H1 (cell line): ENCODE measurements at regions not wholly inside any gene's neighbourhood (a gene's known extent, or its start where the extent isn't known, plus 50 kb on each side); places are given as distances from the start of the nearest gene placed in this dataset.

Experiments used
- CTCF ChIA-PET: fragments of 300-600 bp; sonication (Branson Sonifier 250); formaldehyde crosslinking; loops from one replicate; lab custom pipeline; 2021; ENCODE audit not compliant: partially characterized antibody; lab: Charles Lee
- POLR2A ChIA-PET: fragments of 300-600 bp; sonication (Branson Sonifier 250); formaldehyde crosslinking; loops from one replicate; lab custom pipeline; 2021; ENCODE audit warnings: inconsistent platforms; ENCODE audit not compliant: partially characterized antibody; lab: Charles Lee
- DNase-seq, 2 experiments: peaks; one replicate each; pipeline versions ENCODE4 v3.0.0 to v3.0.0-alpha.2; 2010 to 2022; ENCODE audit warnings: low spot score in 2 of 2, low read depth in 1 of 2, mixed read lengths in 1 of 2
- FAIRE-seq: peaks from 2 replicates; lab custom pipeline; 2011; peaks lifted over from hg19 to GRCh38; lab: Jason Lieb, UNC
- H2AFZ ChIP-seq: 2 replicates; pipeline ENCODE4 v1.8.1; 2012; ENCODE audit warnings: low read length, inconsistent platforms
- H2AK5ac ChIP-seq: 2 replicates; pipeline ENCODE4 v1.6.1; 2013; ENCODE audit warnings: low read depth, low read length
- H2BK120ac ChIP-seq: replicated peaks from 2 replicates; pipeline ENCODE3; 2013; ENCODE audit warnings: low read depth, low read length, inconsistent platforms
- H2BK12ac ChIP-seq: 2 replicates; pipeline ENCODE4 v1.6.1; 2013; ENCODE audit warnings: low read depth, low read length
- H2BK15ac ChIP-seq: 2 replicates; pipeline ENCODE4 v1.6.1; 2013; ENCODE audit warnings: low read length
- H2BK20ac ChIP-seq: 2 replicates; pipeline ENCODE4 v1.6.1; 2013; ENCODE audit warnings: low read length
- H2BK5ac ChIP-seq: 2 replicates; pipeline ENCODE4 v1.6.1; 2013; ENCODE audit warnings: low read depth, low read length
- H3K14ac ChIP-seq: 2 replicates; pipeline ENCODE4 v1.6.1; 2013; ENCODE audit warnings: inconsistent platforms; ENCODE audit not compliant: insufficient read length
- H3K18ac ChIP-seq: 2 replicates; pipeline ENCODE4 v1.6.1; 2013; ENCODE audit warnings: low read length; ENCODE audit errors: extremely low read depth
- H3K23ac ChIP-seq: 2 replicates; pipeline ENCODE4 v1.6.1; 2013; ENCODE audit warnings: inconsistent platforms; ENCODE audit not compliant: insufficient read length
- H3K23me2 ChIP-seq: 2 replicates; pipeline ENCODE4 v1.6.1; 2013; ENCODE audit warnings: low read depth, low read length
- H3K27ac ChIP-seq: 2 replicates; pipeline ENCODE4 v1.6.1; 2011; ENCODE audit warnings: low read depth, low read length, inconsistent platforms
- H3K27me3 ChIP-seq, 4 experiments: replicated peaks in 1 of 4; 1 replicate in 1 of 4; 2 replicates in 3 of 4; pipeline versions ENCODE4 v1.6.1 to v1.8.1; 2011 to 2013; ENCODE audit warnings: low read length in 3 of 4, mild to moderate bottlenecking in 3 of 4, inconsistent platforms in 2 of 4, mixed read lengths in 2 of 4, moderate library complexity in 1 of 4; ENCODE audit not compliant: control insufficient read depth in 3 of 4, insufficient read depth in 3 of 4; ENCODE audit errors: extremely low read depth in 1 of 4
- H3K36me3 ChIP-seq, 4 experiments: 2 replicates each; pipeline versions ENCODE4 v1.6.1 to v1.8.1; 2011 to 2013; ENCODE audit warnings: mild to moderate bottlenecking in 4 of 4, low read length in 3 of 4, moderate library complexity in 2 of 4, control low read depth in 1 of 4, inconsistent platforms in 1 of 4; ENCODE audit not compliant: insufficient read depth in 4 of 4, control insufficient read depth in 2 of 4
- H3K4ac ChIP-seq: replicated peaks from 2 replicates; pipeline ENCODE3; 2013; ENCODE audit warnings: low read length, low read depth, mixed read lengths, inconsistent platforms; ENCODE audit not compliant: insufficient read length
- H3K4me1 ChIP-seq, 4 experiments: replicated peaks in 1 of 4; 1 replicate in 1 of 4; 2 replicates in 3 of 4; pipeline versions ENCODE4 v1.6.1 to v1.8.1; 2011 to 2013; ENCODE audit warnings: low read length in 3 of 4, inconsistent platforms in 2 of 4, mixed read lengths in 1 of 4; ENCODE audit not compliant: insufficient read depth in 4 of 4, control insufficient read depth in 3 of 4
- H3K4me2 ChIP-seq, 2 experiments: 2 replicates each; pipeline versions ENCODE4 v1.6.1 to v1.8.1; 2011 to 2013; ENCODE audit warnings: low read depth in 2 of 2, low read length in 2 of 2, control low read depth in 1 of 2, inconsistent platforms in 1 of 2, mild to moderate bottlenecking in 1 of 2; ENCODE audit not compliant: insufficient read depth in 1 of 2
- H3K4me3 ChIP-seq, 4 experiments: fragments of 200-600, 300-600 bp in 1 of 4; sonication (generic), shearing (Covaris generic), sonication (Bioruptor Twin) in 1 of 4; 2 replicates each; pipeline versions ENCODE4 v1.5.1 to v1.8.1; 2011 to 2016; ENCODE audit warnings: low read length in 4 of 4, low read depth in 3 of 4, control low read depth in 2 of 4, inconsistent platforms in 2 of 4, mild to moderate bottlenecking in 2 of 4, mixed read lengths in 1 of 4, moderate library complexity in 1 of 4; ENCODE audit not compliant: insufficient read depth in 2 of 4; ENCODE audit errors: extremely low read depth in 1 of 4
- H3K56ac ChIP-seq: replicated peaks from 2 replicates; pipeline ENCODE3; 2013; ENCODE audit warnings: low read depth, mild to moderate bottlenecking, mixed read lengths, low read length, inconsistent platforms; ENCODE audit not compliant: insufficient read length
- H3K79me1 ChIP-seq: 2 replicates; pipeline ENCODE4 v1.6.1; 2013; ENCODE audit warnings: low read depth, low read length, control low read depth
- H3K79me2 ChIP-seq, 2 experiments: 2 replicates each; pipeline versions ENCODE4 v1.6.1 to v1.8.1; 2012 to 2013; ENCODE audit warnings: low read length in 2 of 2, mild to moderate bottlenecking in 2 of 2, inconsistent platforms in 1 of 2; ENCODE audit not compliant: insufficient read depth in 2 of 2, control insufficient read depth in 1 of 2
- H3K9ac ChIP-seq, 4 experiments: replicated peaks in 1 of 4; 1 replicate in 1 of 4; 2 replicates in 3 of 4; pipeline versions ENCODE4 v1.6.1 to v1.8.1; 2011 to 2013; ENCODE audit warnings: low read depth in 3 of 4, low read length in 3 of 4, control low read depth in 2 of 4, mild to moderate bottlenecking in 2 of 4, moderate library complexity in 2 of 4, inconsistent platforms in 1 of 4; ENCODE audit errors: extremely low read depth in 1 of 4
- H3K9me3 ChIP-seq, 2 experiments: 2 replicates each; pipeline versions ENCODE4 v1.6.1 to v1.8.1; 2012 to 2013; ENCODE audit warnings: mild to moderate bottlenecking in 2 of 2, moderate library complexity in 2 of 2, control low read depth in 1 of 2, inconsistent platforms in 1 of 2, low read depth in 1 of 2, low read length in 1 of 2, mixed read lengths in 1 of 2; ENCODE audit not compliant: insufficient read depth in 2 of 2
- H4K20me1 ChIP-seq, 2 experiments: replicated peaks in 1 of 2; 2 replicates each; pipeline versions ENCODE3 to v1.8.1; 2011 to 2013; ENCODE audit warnings: inconsistent platforms in 2 of 2, low read length in 2 of 2, mild to moderate bottlenecking in 1 of 2; ENCODE audit not compliant: insufficient read depth in 2 of 2, control insufficient read depth in 1 of 2
- H4K5ac ChIP-seq: 2 replicates; pipeline ENCODE4 v1.6.1; 2013; ENCODE audit warnings: low read length, low read depth, mixed read lengths, inconsistent platforms; ENCODE audit not compliant: insufficient read length
- H4K8ac ChIP-seq: 2 replicates; pipeline ENCODE4 v1.8.0; 2013; ENCODE audit warnings: mild to moderate bottlenecking, moderate library complexity, low read length, inconsistent platforms; ENCODE audit not compliant: insufficient read depth; ENCODE audit errors: extremely low read depth
- H4K91ac ChIP-seq: replicated peaks from 2 replicates; pipeline ENCODE3; 2013; ENCODE audit warnings: low read length, mixed read lengths, inconsistent platforms; ENCODE audit not compliant: insufficient read length
- E2F6 ChIP-seq: IDR thresholded peaks from 2 replicates; pipeline ENCODE4 v1.6.1; 2012; ENCODE audit warnings: inconsistent platforms
- WGBS, 2 experiments: shearing (Covaris generic) in 1 of 2; methylation state at CpG; one replicate each; pipeline versions ENCODE4 v1.1.6 to v1.1.7; 2013 to 2015; ENCODE audit warnings: low lambda C conversion rate in 2 of 2, mixed read lengths in 2 of 2, inconsistent platforms in 1 of 2, low coverage in 1 of 2, missing lambda C conversion rate in 1 of 2; ENCODE audit not compliant: insufficient replicate concordance in 2 of 2, insufficient coverage in 1 of 2, insufficient read length in 1 of 2; ENCODE audit errors: extremely low coverage in 1 of 2, missing lambda C conversion rate in 1 of 2; 5-methylcytosine and 5-hydroxymethylcytosine counted together

DNA sequence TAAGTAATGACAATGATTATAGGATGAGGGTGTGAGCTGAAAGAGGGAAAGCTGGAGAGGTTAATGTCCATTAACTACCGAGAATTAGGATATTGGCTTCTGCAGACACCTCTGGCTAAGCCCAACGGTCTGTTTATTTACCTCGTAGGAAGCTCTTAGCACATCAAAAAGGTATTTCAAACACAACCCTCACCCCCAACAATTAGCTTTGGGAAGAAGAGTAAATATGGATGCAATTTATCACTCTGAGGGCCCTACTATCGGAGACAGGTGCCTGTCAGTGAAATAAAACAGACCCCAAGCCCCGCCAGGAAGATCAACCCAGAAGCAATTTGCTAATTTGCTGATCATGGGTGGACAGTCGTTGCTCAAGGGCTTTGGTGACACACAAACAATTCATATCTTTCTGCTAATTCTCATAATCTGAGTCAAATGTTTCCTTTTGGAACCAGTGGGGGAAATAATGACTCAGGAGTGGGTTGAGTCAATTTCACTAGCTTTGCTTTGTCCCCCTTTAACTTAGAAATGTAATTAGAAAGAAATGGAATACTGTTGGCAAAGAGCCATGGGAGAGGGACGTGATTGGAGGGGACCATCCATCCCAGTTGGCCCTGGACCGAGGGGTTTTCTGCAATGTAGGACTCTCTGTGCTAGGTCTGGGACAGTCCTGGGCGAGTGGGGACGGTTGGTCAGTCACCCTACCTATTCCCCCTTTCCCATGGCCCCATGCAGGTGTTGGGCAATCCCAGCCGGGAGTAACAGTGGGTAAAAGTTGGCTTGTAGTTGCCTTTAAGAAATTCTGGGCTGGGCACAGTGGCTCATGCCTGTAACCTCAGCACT is 99.1 kb upstream of the MED13L start:
- Histone ChIP-seq H2BK12ac (no peak overlapping the region), H3K79me2 (peaks cover 0 to 7% of the 10 kb centered on the region in 2 experiments; a peak in 2 of 4 replicates), H3K4me1 (peaks cover 0 to 13% (median 8%) of the 10 kb centered on the region in 4 experiments; a peak in 6 of 7 replicates), H2BK5ac (no peak overlapping the region), H3K18ac (no peak overlapping the region; the same call in 1 of the 2 replicates), H3K4me2 (peak overlapping the region in 1 of 2 experiments; percentile 62; a peak in 2 of 4 replicates), H4K5ac (no peak overlapping the region), H3K23me2 (peaks cover 14% of the 10 kb centered on the region), H2BK20ac (no peak overlapping the region), H3K56ac (no peak overlapping the region), H3K27ac (no peak overlapping the region), H3K9ac (no peak overlapping the region), H3K9me3 (peaks cover 0 to 7% of the 10 kb centered on the region in 2 experiments; a peak in 1 of 4 replicates), H4K20me1 (peaks cover 0 to 12% of the 10 kb centered on the region in 2 experiments), H4K8ac (no peak overlapping the region), H2BK120ac (no peak overlapping the region), H4K91ac (no peak overlapping the region), H2AFZ (no peak overlapping the region), H3K79me1 (no peaks in the 10 kb centered on the region), H3K4me3 (no peak overlapping the region), H3K14ac (no peak overlapping the region), H2BK15ac (no peak overlapping the region), H3K27me3 (peaks cover 0 to 2% (median 0%) of the 10 kb centered on the region in 4 experiments; a peak in 3 of 7 replicates), H2AK5ac (no peak overlapping the region), H3K36me3 (peaks cover 0 to 5% (median 0%) of the 10 kb centered on the region in 4 experiments; a peak in 1 of 8 replicates), H3K4ac (no peak overlapping the region), H3K23ac (no peak overlapping the region)
- POLR2A ChIA-PET, result interaction anchor here (0.6 to 1.6 kb wide), 2 partner anchors 10 to 305 kb away, joined by 4 read pairs; no protein-coding TSS in a partner anchor
- no peak for FAIRE-seq
- 71% methylated on average over 11 of the region's 11 CpGs; no CpG with 5 or more reads in 1 of the 2 experiments for WGBS, 2 experiments
- no peak for DNase-seq
- CTCF ChIA-PET, result interaction anchor here (0.8 to 1.2 kb wide), 4 partner anchors 36 to 222 kb away, joined by 3 to 4 read pairs (median 3); no protein-coding TSS in a partner anchor
- TF ChIP-seq E2F6, result no peak
